SK-N-SH treated with all-trans-retinoic acid at 6 μM for 48 hours (cell line): ENCODE measurements at regions not wholly inside any gene's neighbourhood (a gene's known extent, or its start where the extent isn't known, plus 50 kb on each side); places are given as distances from the start of the nearest gene placed in this dataset.

Experiments used
- ATAC-seq: fragments of 200-7000 bp; cut with Tn5 transposase; 3 replicates; pipeline ENCODE4 v1.9.1; 2020; ENCODE audit warnings: mild to moderate bottlenecking, moderate library complexity
- CSDC2 ChIP-seq: fragments of 250-450 bp; sonication (Bioruptor Pico); IDR thresholded peaks from 2 replicates; pipeline ENCODE4 v1.5.0; 2020; ENCODE audit warnings: mild to moderate bottlenecking, moderate library complexity
- CSRNP3 ChIP-seq: fragments of 250-450 bp; sonication (Bioruptor Pico); IDR thresholded peaks from 2 replicates; pipeline ENCODE4 v1.5.1; 2021; ENCODE audit warnings: mild to moderate bottlenecking, moderate library complexity
- ESRRG ChIP-seq: fragments of 250-450 bp; sonication (Bioruptor Pico); IDR thresholded peaks from 2 replicates; pipeline ENCODE4 v1.6.1; 2021; ENCODE audit warnings: mild to moderate bottlenecking
- GLIS3 ChIP-seq: fragments of 250-450 bp; sonication (Bioruptor Pico); IDR thresholded peaks from 2 replicates; pipeline ENCODE4 v1.5.0; 2020; ENCODE audit warnings: mild to moderate bottlenecking, moderate library complexity
- ISL1 ChIP-seq: fragments of 250-450 bp; sonication (Bioruptor Pico); IDR thresholded peaks from 2 replicates; pipeline ENCODE4 v2.1.2; 2022; ENCODE audit warnings: mild to moderate bottlenecking, moderate library complexity
- OSR1 ChIP-seq: fragments of 250-450 bp; sonication (Bioruptor Pico); IDR thresholded peaks from 2 replicates; pipeline ENCODE4 v1.8.0; 2022; ENCODE audit warnings: moderate library complexity, mild to moderate bottlenecking, inconsistent platforms
- PATZ1 ChIP-seq: fragments of 250-450 bp; sonication (Bioruptor Pico); IDR thresholded peaks from 2 replicates; pipeline ENCODE4 v1.8.0; 2020; ENCODE audit warnings: mild to moderate bottlenecking, moderate library complexity, borderline replicate concordance
- POU6F1 ChIP-seq: fragments of 250-450 bp; sonication (Bioruptor Pico); IDR thresholded peaks from 2 replicates; pipeline ENCODE4 v1.8.0; 2021; ENCODE audit warnings: low read depth, mild to moderate bottlenecking, moderate library complexity, borderline replicate concordance
- PPARA ChIP-seq: fragments of 250-450 bp; sonication (Bioruptor Pico); IDR thresholded peaks from 2 replicates; pipeline ENCODE4 v1.5.0; 2020; ENCODE audit warnings: mild to moderate bottlenecking, borderline replicate concordance
- TCF4 ChIP-seq: fragments of 250-450 bp; sonication (Bioruptor Pico); IDR thresholded peaks from 2 replicates; pipeline ENCODE4 v1.8.0; 2021; ENCODE audit warnings: mild to moderate bottlenecking, moderate library complexity, borderline replicate concordance
- TOX ChIP-seq: fragments of 250-450 bp; sonication (Bioruptor Pico); IDR thresholded peaks from 2 replicates; pipeline ENCODE4 v1.8.0; 2021; ENCODE audit warnings: mild to moderate bottlenecking, moderate library complexity, borderline replicate concordance
- ZC3H10 ChIP-seq: fragments of 250-450 bp; sonication (Bioruptor Pico); IDR thresholded peaks from 2 replicates; pipeline ENCODE4 v1.5.1; 2021; ENCODE audit warnings: mild to moderate bottlenecking, moderate library complexity
- ZFP3 ChIP-seq: fragments of 250-450 bp; sonication (Bioruptor Pico); IDR thresholded peaks from 2 replicates; pipeline ENCODE4 v1.5.0; 2020; ENCODE audit warnings: mild to moderate bottlenecking, moderate library complexity
- ZFP30 ChIP-seq: fragments of 450-650 bp; formaldehyde crosslinking; IDR thresholded peaks from 2 replicates; pipeline ENCODE4 v1.5.0; 2022; ENCODE audit warnings: mild to moderate bottlenecking, moderate library complexity
- ZNF565 ChIP-seq: fragments of 450-650 bp; formaldehyde crosslinking; conservative IDR thresholded peaks from 2 replicates; pipeline ENCODE4 v1.5.0; 2020; ENCODE audit warnings: low read depth, mild to moderate bottlenecking, moderate library complexity
- ZNF70 ChIP-seq: fragments of 450-650 bp; formaldehyde crosslinking; IDR thresholded peaks from 2 replicates; pipeline ENCODE4 v1.5.0; 2020; ENCODE audit warnings: mild to moderate bottlenecking, moderate library complexity
- ZNF8 ChIP-seq: fragments of 450-650 bp; formaldehyde crosslinking; IDR thresholded peaks from 2 replicates; pipeline ENCODE4 v1.5.0; 2020; ENCODE audit warnings: mild to moderate bottlenecking, moderate library complexity
- TF ChIP-seq, protein P1 (sequence below): fragments of 250-450 bp; sonication (Bioruptor Pico); IDR thresholded peaks from 2 replicates; pipeline ENCODE4 v1.5.1; 2020; ENCODE audit warnings: low read depth, mild to moderate bottlenecking, moderate library complexity
- TF ChIP-seq, protein P2 (sequence below): fragments of 250-450 bp; sonication (Bioruptor Pico); IDR thresholded peaks from 2 replicates; pipeline ENCODE4 v1.5.0; 2020; ENCODE audit warnings: mild to moderate bottlenecking, moderate library complexity

- ATAC-seq: peak; percentile 57
- TF ChIP-seq CSDC2 (CRISPR knock-in tag): no peak
- TF ChIP-seq ISL1 (CRISPR knock-in tag): peak; percentile 23; the same call in 1 of the 2 replicates
These were observed 52.7 kb upstream of the EML4 start for GRCh38 chr2:42116195-42117181.

GRCh38 chr2:42117182-42117579 is 52.0 kb upstream of the EML4 start:
- no peak for ATAC-seq
- no peak for TF ChIP-seq OSR1 (CRISPR knock-in tag)
- no peak for TF ChIP-seq CSRNP3 (CRISPR knock-in tag)
- TF ChIP-seq PPARA (CRISPR knock-in tag): no peak
- TF ChIP-seq ISL1 (CRISPR knock-in tag): no peak
- TF ChIP-seq TCF4: no peak
- TF ChIP-seq ESRRG (CRISPR knock-in tag): no peak
- no peak for TF ChIP-seq TOX (CRISPR knock-in tag)
- no peak for TF ChIP-seq ZNF70 (CRISPR knock-in tag)
- no peak for TF ChIP-seq ZNF8 (CRISPR knock-in tag)
- no peak for TF ChIP-seq ZC3H10 (CRISPR knock-in tag)
- no peak for TF ChIP-seq CSDC2 (CRISPR knock-in tag)
- no peak for TF ChIP-seq ZNF565
- TF ChIP-seq PATZ1 (CRISPR knock-in tag): no peak
- TF ChIP-seq, protein P1, sequence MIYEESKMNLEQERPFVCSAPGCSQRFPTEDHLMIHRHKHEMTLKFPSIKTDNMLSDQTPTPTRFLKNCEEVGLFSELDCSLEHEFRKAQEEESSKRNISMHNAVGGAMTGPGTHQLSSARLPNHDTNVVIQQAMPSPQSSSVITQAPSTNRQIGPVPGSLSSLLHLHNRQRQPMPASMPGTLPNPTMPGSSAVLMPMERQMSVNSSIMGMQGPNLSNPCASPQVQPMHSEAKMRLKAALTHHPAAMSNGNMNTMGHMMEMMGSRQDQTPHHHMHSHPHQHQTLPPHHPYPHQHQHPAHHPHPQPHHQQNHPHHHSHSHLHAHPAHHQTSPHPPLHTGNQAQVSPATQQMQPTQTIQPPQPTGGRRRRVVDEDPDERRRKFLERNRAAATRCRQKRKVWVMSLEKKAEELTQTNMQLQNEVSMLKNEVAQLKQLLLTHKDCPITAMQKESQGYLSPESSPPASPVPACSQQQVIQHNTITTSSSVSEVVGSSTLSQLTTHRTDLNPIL: no peak
- TF ChIP-seq, protein P2, sequence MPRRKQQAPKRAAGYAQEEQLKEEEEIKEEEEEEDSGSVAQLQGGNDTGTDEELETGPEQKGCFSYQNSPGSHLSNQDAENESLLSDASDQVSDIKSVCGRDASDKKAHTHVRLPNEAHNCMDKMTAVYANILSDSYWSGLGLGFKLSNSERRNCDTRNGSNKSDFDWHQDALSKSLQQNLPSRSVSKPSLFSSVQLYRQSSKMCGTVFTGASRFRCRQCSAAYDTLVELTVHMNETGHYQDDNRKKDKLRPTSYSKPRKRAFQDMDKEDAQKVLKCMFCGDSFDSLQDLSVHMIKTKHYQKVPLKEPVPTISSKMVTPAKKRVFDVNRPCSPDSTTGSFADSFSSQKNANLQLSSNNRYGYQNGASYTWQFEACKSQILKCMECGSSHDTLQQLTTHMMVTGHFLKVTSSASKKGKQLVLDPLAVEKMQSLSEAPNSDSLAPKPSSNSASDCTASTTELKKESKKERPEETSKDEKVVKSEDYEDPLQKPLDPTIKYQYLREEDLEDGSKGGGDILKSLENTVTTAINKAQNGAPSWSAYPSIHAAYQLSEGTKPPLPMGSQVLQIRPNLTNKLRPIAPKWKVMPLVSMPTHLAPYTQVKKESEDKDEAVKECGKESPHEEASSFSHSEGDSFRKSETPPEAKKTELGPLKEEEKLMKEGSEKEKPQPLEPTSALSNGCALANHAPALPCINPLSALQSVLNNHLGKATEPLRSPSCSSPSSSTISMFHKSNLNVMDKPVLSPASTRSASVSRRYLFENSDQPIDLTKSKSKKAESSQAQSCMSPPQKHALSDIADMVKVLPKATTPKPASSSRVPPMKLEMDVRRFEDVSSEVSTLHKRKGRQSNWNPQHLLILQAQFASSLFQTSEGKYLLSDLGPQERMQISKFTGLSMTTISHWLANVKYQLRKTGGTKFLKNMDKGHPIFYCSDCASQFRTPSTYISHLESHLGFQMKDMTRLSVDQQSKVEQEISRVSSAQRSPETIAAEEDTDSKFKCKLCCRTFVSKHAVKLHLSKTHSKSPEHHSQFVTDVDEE: no peak

GRCh38 chr2:42117923-42118753 is 51.0 kb upstream of the EML4 start:
- TF ChIP-seq ESRRG (CRISPR knock-in tag): 0 out of 2 replicates have a peak, but pooled peaks have one; percentile 72
- 0 out of 2 replicates have a peak, but pooled peaks have one; percentile 35 for TF ChIP-seq GLIS3 (CRISPR knock-in tag)
- TF ChIP-seq, protein P1: no peak
- TF ChIP-seq ZFP30 (CRISPR knock-in tag): no peak
- peak; percentile 96 for TF ChIP-seq ISL1 (CRISPR knock-in tag)
- peak; percentile 55; the same call in 1 of the 2 replicates for TF ChIP-seq POU6F1
- TF ChIP-seq ZFP3 (CRISPR knock-in tag): peak; percentile 71; the same call in 1 of the 2 replicates
- TF ChIP-seq, protein P2: peak; percentile 96

More at GRCh38 chr2:42117923-42118753, 51.0 kb upstream of the EML4 start:
- ATAC-seq: peak; percentile 89
